Activated CD4-positive, alpha-beta memory T cell treated with anti-CD3 and anti-CD28 coated beads, Interleukin-2, amount 10 ng/mL, durations not matched to agents 7 days and 5 days (primary cell): ENCODE measurements at regions not wholly inside any gene's neighbourhood (a gene's known extent, or its start where the extent isn't known, plus 50 kb on each side); places are given as distances from the start of the nearest gene placed in this dataset.

Experiments used
- CTCF ChIA-PET: fragments of 350-600 bp; sonication (Branson Sonifier 250); formaldehyde crosslinking; loops from one replicate; lab custom pipeline; 2021; ENCODE audit warnings: antibody characterized with exemption, inconsistent platforms; lab: Charles Lee
- POLR2A ChIA-PET: fragments of 350-600 bp; sonication (Branson Sonifier 250); formaldehyde crosslinking; loops from one replicate; lab custom pipeline; 2021; ENCODE audit warnings: antibody characterized with exemption; lab: Charles Lee
- DNase-seq: peaks from one replicate; pipeline ENCODE4 v3.0.0-alpha.2; 2020
- H3K27ac Mint-ChIP-seq: one replicate; pipeline ENCODE4 v1.8.0; 2021; ENCODE audit warnings: mild to moderate bottlenecking, mixed read lengths
- H3K27me3 Mint-ChIP-seq: one replicate; pipeline ENCODE4 v1.8.0; 2021; ENCODE audit warnings: mixed read lengths
- H3K36me3 Mint-ChIP-seq: one replicate; pipeline ENCODE4 v1.8.0; 2021; ENCODE audit warnings: low read depth, mixed read lengths
- H3K4me1 Mint-ChIP-seq: one replicate; pipeline ENCODE4 v1.8.0; 2021; ENCODE audit warnings: mixed read lengths
- H3K4me3 Mint-ChIP-seq: one replicate; pipeline ENCODE4 v1.8.0; 2021; ENCODE audit warnings: mild to moderate bottlenecking, mixed read lengths
- H3K9me3 Mint-ChIP-seq: one replicate; pipeline ENCODE4 v1.8.0; 2021; ENCODE audit warnings: mixed read lengths

DNA sequence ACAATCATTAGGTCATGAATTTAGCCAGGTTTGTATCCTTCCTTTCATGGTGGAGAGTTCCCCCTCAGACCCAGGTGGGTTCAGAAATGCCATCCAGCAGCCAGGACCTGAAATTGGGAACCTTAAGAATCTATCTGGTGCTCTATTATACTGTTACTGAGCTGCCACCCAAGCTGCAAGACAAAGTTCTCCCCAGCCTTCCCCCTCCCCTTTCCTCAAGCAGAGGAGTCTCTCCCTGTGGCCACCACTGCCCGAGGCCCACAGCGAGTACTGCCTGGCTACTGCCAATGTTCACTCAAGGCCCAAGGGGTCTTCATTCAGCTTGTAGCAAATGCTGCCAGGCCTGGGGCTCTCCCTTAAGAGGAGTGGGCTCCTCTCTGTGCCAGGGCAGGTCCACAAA lies 133.8 kb downstream of the TMEM38B start:
- POLR2A ChIA-PET, result no interaction called here
- Mint-ChIP-seq H3K4me1 (no peaks in the 10 kb centered on the region), H3K27me3 (no peaks in the 10 kb centered on the region), H3K27ac (no peak overlapping the region), H3K36me3 (no peaks in the 10 kb centered on the region), H3K9me3 (peaks cover 4% of the 10 kb centered on the region), H3K4me3 (no peak overlapping the region)
- CTCF ChIA-PET, result no interaction called here
- no peak for DNase-seq

DNA sequence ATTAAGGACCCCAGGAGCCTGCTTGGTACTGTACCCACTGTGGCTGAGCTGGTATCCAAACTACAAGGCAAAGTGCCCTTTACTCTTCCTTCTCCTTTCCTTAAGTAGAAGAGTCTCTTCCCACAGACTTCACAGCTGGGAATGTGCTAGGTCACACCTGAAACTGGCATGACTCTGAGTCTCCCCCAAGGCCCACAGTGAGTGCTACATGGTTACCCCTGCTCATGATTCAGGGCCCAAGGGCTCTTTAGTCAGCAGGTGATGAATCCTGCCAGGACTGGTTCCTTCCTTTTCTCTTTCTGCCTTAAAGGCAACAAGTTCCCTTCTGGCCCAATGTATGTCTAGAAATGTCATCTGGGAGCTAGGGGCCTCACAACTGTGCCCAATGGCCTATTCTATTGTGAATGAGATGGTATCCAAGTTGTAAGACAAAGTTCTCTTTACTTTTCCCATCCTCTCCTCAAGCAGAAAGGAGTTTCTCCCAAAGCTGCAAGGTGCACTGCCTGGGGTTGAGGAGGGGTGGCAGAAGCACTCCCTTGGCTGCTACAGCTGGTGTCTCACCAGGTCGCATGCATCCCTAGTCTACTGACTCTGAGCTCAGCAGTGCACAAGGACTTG lies 134.4 kb downstream of the TMEM38B start:
- Mint-ChIP-seq H3K27me3 (no peaks in the 10 kb centered on the region), H3K27ac (no peak overlapping the region), H3K4me3 (no peak overlapping the region), H3K9me3 (peaks cover 4% of the 10 kb centered on the region), H3K4me1 (no peaks in the 10 kb centered on the region), H3K36me3 (no peaks in the 10 kb centered on the region)
- ChIA-PET CTCF (no interaction called here), POLR2A (no interaction called here)
- DNase-seq, result no peak

GRCh38 chr9:105830461-105830860 lies 136.1 kb downstream of the TMEM38B start:
- Mint-ChIP-seq H3K27me3 (no peaks in the 10 kb centered on the region), H3K27ac (no peak overlapping the region), H3K36me3 (no peaks in the 10 kb centered on the region), H3K4me3 (no peak overlapping the region), H3K9me3 (peaks cover 4% of the 10 kb centered on the region), H3K4me1 (no peaks in the 10 kb centered on the region)
- no peak for DNase-seq
- ChIA-PET POLR2A (no interaction called here), CTCF (no interaction called here)

GRCh38 chr9:105832096-105832710 lies 137.9 kb downstream of the TMEM38B start:
- no peaks in the 10 kb centered on the region for H3K4me1 Mint-ChIP-seq
- no peak for DNase-seq
- CTCF ChIA-PET, result interaction anchor here (1.6 kb wide), 1 partner anchor 49 kb away, joined by 3 read pairs; no protein-coding TSS in a partner anchor

DNA sequence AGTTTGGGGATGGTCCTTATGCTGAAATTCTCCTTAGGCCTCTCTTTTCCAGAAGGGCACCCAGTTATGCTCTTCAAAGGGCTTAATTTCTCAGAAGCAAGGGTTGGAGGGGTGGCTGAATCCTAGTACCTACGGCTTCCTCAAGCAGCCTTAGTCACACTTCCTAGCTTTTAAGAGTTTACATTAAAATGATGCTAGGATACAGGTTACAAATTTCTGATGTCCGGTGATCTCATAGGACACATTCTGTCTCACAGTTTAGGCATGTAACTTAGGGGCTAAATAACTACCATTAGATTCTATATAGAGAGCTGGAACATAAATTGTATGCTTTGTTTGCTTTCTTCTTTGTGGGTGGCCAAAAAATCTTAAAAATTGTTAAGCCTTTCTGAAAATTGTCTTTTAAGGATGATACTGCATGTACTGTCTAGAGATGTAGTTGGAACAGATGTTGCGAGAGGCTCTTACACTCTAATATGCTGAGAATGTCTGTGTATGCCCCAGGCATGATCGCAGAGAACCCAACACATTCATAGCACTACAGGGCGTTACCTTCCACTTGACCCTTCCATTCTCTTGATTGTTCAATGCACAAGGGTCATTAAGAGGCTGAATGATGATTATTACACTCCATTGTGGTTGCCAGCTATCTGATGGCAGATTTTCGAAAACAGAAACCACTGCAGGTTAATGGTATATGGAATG lies 139.1 kb downstream of the TMEM38B start:
- Mint-ChIP-seq H3K36me3 (no peaks in the 10 kb centered on the region), H3K4me3 (no peak overlapping the region), H3K4me1 (no peaks in the 10 kb centered on the region), H3K27ac (no peak overlapping the region), H3K9me3 (no peaks in the 10 kb centered on the region), H3K27me3 (no peaks in the 10 kb centered on the region)
- DNase-seq, result no peak
- ChIA-PET POLR2A (no interaction called here), CTCF (interaction anchor here (1.6 kb wide), 1 partner anchor 48 kb away, joined by 3 read pairs; no protein-coding TSS in a partner anchor)

More at GRCh38 chr9:105832096-105832710, 137.9 kb downstream of the TMEM38B start:
- POLR2A ChIA-PET, result no interaction called here
- Mint-ChIP-seq H3K4me3 (no peak overlapping the region), H3K36me3 (no peaks in the 10 kb centered on the region), H3K9me3 (peaks cover 2% of the 10 kb centered on the region), H3K27me3 (no peaks in the 10 kb centered on the region), H3K27ac (no peak overlapping the region)

DNA sequence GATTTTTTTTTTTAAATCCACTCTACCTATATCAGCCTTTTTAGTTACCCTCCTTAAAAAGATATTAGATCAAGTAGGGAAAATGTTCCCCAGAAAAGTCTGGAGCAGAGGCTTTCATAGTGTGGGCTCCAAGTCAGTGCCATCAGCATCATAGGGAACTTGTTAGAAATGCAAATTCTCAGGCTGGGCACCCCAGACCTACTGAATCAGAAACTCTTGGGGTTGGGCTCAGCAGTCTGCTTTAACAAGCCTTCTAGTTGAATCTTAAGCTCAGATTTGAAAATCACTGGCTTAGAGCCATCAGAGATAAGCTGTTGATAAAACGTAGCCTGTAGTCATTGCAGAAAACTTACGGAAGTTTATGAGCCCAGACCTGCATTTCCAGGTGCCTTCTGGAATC lies 140.1 kb downstream of the TMEM38B start:
- no peaks in the 10 kb centered on the region for H3K4me1 Mint-ChIP-seq
- H3K36me3 Mint-ChIP-seq, result no peaks in the 10 kb centered on the region
- no peak for DNase-seq
- H3K27ac Mint-ChIP-seq, result no peak overlapping the region
- ChIA-PET POLR2A (no interaction called here), CTCF (no interaction called here)
- H3K27me3 Mint-ChIP-seq, result no peaks in the 10 kb centered on the region
- H3K4me3 Mint-ChIP-seq, result no peak overlapping the region
- no peaks in the 10 kb centered on the region for H3K9me3 Mint-ChIP-seq

- no peak for DNase-seq
- H3K36me3 Mint-ChIP-seq, result no peaks in the 10 kb centered on the region
- no peaks in the 10 kb centered on the region for H3K4me1 Mint-ChIP-seq
- POLR2A ChIA-PET, result no interaction called here
- H3K9me3 Mint-ChIP-seq, result no peaks in the 10 kb centered on the region
- CTCF ChIA-PET, result interaction anchor here (1.3 kb wide), 1 partner anchor 46 kb away, joined by 4 read pairs; no protein-coding TSS in a partner anchor
- no peak overlapping the region for H3K27ac Mint-ChIP-seq
- no peaks in the 10 kb centered on the region for H3K27me3 Mint-ChIP-seq
- H3K4me3 Mint-ChIP-seq, result no peak overlapping the region
These were observed 141.4 kb downstream of the TMEM38B start for GRCh38 chr9:105835721-105836120.

DNA sequence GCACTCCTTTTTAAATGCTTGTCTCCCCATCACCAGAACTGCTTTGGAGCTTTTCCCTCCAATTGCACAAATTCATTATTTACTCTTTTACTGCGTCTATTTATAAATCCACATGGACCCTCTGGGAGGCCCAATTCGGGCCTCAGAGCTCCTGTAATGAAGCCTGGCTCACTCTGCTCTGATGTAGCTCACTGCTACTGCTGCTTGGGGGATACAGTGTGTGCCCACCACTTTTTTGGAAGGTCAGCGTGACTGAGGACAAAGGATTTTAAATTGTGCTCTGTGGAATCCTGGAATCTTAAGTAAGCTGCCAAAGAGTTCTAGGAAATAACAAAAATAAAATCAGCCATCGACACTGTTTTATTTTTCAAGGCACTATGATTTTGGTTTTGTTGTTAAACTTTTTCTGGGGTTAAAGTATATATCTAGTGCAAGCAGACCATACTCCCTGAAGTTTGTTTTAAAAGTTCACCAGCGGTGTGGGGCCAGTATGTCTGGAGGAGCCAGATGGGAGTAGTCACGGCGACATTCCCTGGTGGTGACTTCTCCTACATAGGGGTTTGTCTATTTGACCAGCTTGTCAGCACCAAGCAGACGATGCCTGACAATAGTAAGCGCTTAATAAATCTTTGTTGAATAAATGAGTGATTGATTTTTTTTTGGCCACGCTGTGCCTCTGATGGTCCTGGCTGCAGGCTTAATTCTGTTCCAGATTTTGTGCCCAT lies 142.8 kb downstream of the TMEM38B start:
- Mint-ChIP-seq H3K27ac (no peak overlapping the region), H3K4me3 (no peak overlapping the region), H3K36me3 (no peaks in the 10 kb centered on the region), H3K9me3 (no peaks in the 10 kb centered on the region), H3K27me3 (peaks cover 2% of the 10 kb centered on the region), H3K4me1 (no peaks in the 10 kb centered on the region)
- ChIA-PET CTCF (no interaction called here), POLR2A (no interaction called here)
- no peak for DNase-seq

DNA sequence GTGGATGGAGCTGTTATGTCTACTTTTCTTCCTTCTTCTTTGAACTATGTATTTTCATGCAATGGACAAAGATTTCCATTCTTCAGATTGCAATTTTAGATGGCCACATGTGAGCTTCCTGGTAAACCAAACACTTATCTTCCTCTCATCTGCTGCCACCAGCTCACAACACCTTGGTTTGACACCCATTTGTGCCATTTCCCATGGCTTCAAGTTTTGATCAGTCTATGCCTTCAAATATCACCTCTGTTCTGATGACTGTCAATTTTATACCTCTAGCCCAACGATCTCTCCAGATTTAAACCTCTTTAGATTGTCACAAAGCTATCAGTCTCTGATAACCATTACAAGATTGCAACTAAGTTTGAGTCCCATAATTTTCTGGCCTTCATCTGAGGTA lies 147.2 kb downstream of the TMEM38B start:
- Mint-ChIP-seq H3K4me3 (no peak overlapping the region), H3K36me3 (no peaks in the 10 kb centered on the region), H3K4me1 (no peaks in the 10 kb centered on the region), H3K9me3 (no peaks in the 10 kb centered on the region), H3K27ac (no peak overlapping the region), H3K27me3 (peaks cover 2% of the 10 kb centered on the region)
- ChIA-PET CTCF (interaction anchor here (0.8 to 7.2 kb wide), 5 partner anchors 12 to 233 kb away, joined by 3 to 79 read pairs (median 4); no protein-coding TSS in a partner anchor), POLR2A (no interaction called here)
- DNase-seq, result no peak

DNA sequence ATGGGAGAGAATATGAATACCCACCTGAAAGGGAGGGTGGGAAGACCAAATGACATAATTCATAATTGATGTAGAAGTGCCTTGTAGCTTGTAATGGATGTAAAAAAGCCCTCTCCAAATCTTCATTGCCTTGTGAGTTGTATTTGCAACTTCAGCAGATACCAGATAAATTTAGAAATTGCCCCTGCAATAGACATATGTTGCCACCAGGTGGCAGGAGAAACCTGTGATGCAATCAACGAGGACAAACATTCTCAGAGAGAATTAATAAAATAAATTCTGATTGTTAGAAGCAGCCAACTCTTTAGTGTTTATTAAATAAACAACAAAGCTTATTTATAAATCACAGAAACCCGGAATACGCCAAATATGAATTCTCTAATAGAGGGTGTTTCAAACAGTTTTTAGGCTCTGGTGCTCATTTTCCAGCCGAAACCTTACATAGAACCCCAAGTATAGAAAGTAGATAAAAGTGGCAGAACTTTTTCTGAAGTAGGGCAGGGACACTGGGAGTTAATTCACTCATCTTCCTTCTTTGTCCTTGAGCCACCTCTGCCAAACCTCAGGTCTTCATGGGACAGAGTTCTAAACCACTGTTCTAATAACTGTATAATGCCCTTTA lies 147.8 kb downstream of the TMEM38B start:
- POLR2A ChIA-PET, result no interaction called here
- H3K27me3 Mint-ChIP-seq, result peaks cover 2% of the 10 kb centered on the region
- H3K4me1 Mint-ChIP-seq, result no peaks in the 10 kb centered on the region
- peak; percentile 24 for DNase-seq
- H3K9me3 Mint-ChIP-seq, result no peaks in the 10 kb centered on the region
- H3K4me3 Mint-ChIP-seq, result no peak overlapping the region
- no peak overlapping the region for H3K27ac Mint-ChIP-seq
- CTCF ChIA-PET, result interaction anchor here (0.8 to 7.2 kb wide), 6 partner anchors 9 to 233 kb away, joined by 3 to 79 read pairs (median 4); no protein-coding TSS in a partner anchor
- H3K36me3 Mint-ChIP-seq, result no peaks in the 10 kb centered on the region

DNA sequence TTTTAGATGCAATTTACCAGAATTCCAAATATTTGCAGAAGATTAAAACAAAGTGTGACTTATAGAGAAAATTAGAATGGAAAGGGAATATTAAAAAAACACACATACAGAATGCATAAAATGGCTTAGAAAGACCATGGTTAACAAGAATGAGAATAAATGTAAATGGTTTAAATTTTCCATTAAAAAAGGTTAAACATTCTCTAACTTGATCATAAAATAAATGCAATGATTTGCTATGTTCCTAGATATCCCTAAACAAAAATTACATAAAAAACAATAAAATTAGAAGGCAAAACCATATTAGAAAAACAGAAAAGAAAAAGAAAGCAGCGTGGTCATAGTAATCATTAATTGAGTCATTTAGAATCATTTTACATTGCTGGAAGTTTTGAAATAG lies 152.5 kb downstream of the TMEM38B start:
- no peaks in the 10 kb centered on the region for H3K4me1 Mint-ChIP-seq
- H3K36me3 Mint-ChIP-seq, result no peaks in the 10 kb centered on the region
- no peaks in the 10 kb centered on the region for H3K9me3 Mint-ChIP-seq
- ChIA-PET POLR2A (no interaction called here), CTCF (no interaction called here)
- no peak overlapping the region for H3K4me3 Mint-ChIP-seq
- no peak overlapping the region for H3K27ac Mint-ChIP-seq
- no peak for DNase-seq
- no peaks in the 10 kb centered on the region for H3K27me3 Mint-ChIP-seq

- POLR2A ChIA-PET, result no interaction called here
- Mint-ChIP-seq H3K27ac (no peak overlapping the region), H3K9me3 (no peaks in the 10 kb centered on the region), H3K36me3 (no peaks in the 10 kb centered on the region), H3K27me3 (no peaks in the 10 kb centered on the region), H3K4me3 (no peak overlapping the region), H3K4me1 (no peaks in the 10 kb centered on the region)
- DNase-seq, result no peak
- CTCF ChIA-PET, result interaction anchor here (1.2 to 1.5 kb wide), 2 partner anchors 8 to 31 kb away, joined by 3 to 5 read pairs; no protein-coding TSS in a partner anchor
These were observed 156.6 kb downstream of the TMEM38B start for GRCh38 chr9:105850852-105851500.
